GM21515 (cell line): ENCODE measurements at regions not wholly inside any gene's neighbourhood (a gene's known extent, or its start where the extent isn't known, plus 50 kb on each side); places are given as distances from the start of the nearest gene placed in this dataset.

Experiments
- ATAC-seq: cut with Tn5 transposase; IDR thresholded peaks from one replicate; pipeline ENCODE4 v1.9.1; 2021; ENCODE audit not compliant: unreplicated experiment

GRCh38 chr3:147838652-147839051, 429.5 kb downstream of the ZIC1 start:
- no peak for ATAC-seq

GRCh38 chr3:147843331-147843730, 434.2 kb downstream of the ZIC1 start:
- ATAC-seq, result no peak

- no peak for ATAC-seq
These were observed 437.1 kb downstream of the ZIC1 start for GRCh38 chr3:147846293-147846692.

- ATAC-seq, result no peak
These were observed 437.8 kb downstream of the ZIC1 start for GRCh38 chr3:147846854-147847478.

- ATAC-seq, result no peak
These were observed 441.9 kb downstream of the ZIC1 start for GRCh38 chr3:147851062-147851461.

GRCh38 chr3:147854542-147854941, 445.4 kb downstream of the ZIC1 start:
- ATAC-seq, result no peak

- ATAC-seq, result no peak
These were observed 455.7 kb downstream of the ZIC1 start for GRCh38 chr3:147864754-147865354.

GRCh38 chr3:147866561-147866960, 457.4 kb downstream of the ZIC1 start:
- ATAC-seq, result no peak

- ATAC-seq, result no peak
These were observed 463.4 kb downstream of the ZIC1 start for GRCh38 chr3:147872568-147872967.

GRCh38 chr3:147875498-147875897, 466.3 kb downstream of the ZIC1 start:
- ATAC-seq, result no peak

GRCh38 chr3:147881933-147882332, 472.8 kb downstream of the ZIC1 start:
- no peak for ATAC-seq

GRCh38 chr3:147886879-147887278, 477.7 kb downstream of the ZIC1 start:
- no peak for ATAC-seq

GRCh38 chr3:147887797-147888196, 478.6 kb downstream of the ZIC1 start:
- no peak for ATAC-seq

- ATAC-seq, result peak; percentile 84
These were observed 480.9 kb downstream of the ZIC1 start for GRCh38 chr3:147890114-147890513.

- no peak for ATAC-seq
These were observed 486.3 kb downstream of the ZIC1 start for GRCh38 chr3:147895509-147895908.

- no peak for ATAC-seq
These were observed 491.7 kb downstream of the ZIC1 start for GRCh38 chr3:147900851-147901250.

GRCh38 chr3:147903026-147903425, 493.9 kb downstream of the ZIC1 start:
- no peak for ATAC-seq

- ATAC-seq, result no peak
These were observed 495.3 kb downstream of the ZIC1 start for GRCh38 chr3:147904421-147904820.

- ATAC-seq, result no peak
These were observed 497.1 kb downstream of the ZIC1 start for GRCh38 chr3:147906285-147906684.

- ATAC-seq, result no peak
These were observed 505.4 kb downstream of the ZIC1 start for GRCh38 chr3:147914532-147914931.

GRCh38 chr3:147915057-147915456, 505.9 kb downstream of the ZIC1 start:
- ATAC-seq, result no peak

GRCh38 chr3:147919496-147919895, 510.3 kb downstream of the ZIC1 start:
- ATAC-seq, result no peak

GRCh38 chr3:147921051-147921450, 511.9 kb downstream of the ZIC1 start:
- no peak for ATAC-seq
